ENCODE measurements at regions not wholly inside any gene's neighbourhood (a gene's known extent, or its start where the extent isn't known, plus 50 kb on each side); places are given as distances from the start of the nearest gene placed in this dataset.
A peak's percentile ranks its signal among the peaks of the same experiment; 100 is the strongest.

DNA sequence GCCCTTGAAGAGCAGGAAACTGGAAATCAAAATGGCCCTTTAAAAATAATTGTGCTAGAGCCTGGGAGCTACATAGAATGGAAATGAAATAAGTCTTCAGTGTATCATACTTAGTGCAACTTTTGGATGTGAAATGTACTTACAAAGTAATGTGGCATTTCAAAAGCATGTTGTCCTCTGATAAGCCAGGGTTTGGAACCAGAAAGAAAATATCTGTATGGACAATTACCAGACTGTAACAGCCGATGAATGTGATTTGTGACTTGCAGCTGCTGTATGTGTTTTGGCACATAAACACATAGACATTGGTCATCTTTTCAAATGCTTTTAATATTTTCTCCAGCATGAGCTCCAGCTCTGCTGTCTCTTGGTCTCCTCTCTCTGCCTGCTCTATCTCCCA lies 546.4 kb downstream of the OMA1 start:
- DNase-seq (ENCODE audit: low read depth) = no peak

GRCh38 chr1:57996400-57996799 lies 550.1 kb downstream of the OMA1 start:
- DNase-seq (ENCODE audit: low read depth) = no peak

DNA sequence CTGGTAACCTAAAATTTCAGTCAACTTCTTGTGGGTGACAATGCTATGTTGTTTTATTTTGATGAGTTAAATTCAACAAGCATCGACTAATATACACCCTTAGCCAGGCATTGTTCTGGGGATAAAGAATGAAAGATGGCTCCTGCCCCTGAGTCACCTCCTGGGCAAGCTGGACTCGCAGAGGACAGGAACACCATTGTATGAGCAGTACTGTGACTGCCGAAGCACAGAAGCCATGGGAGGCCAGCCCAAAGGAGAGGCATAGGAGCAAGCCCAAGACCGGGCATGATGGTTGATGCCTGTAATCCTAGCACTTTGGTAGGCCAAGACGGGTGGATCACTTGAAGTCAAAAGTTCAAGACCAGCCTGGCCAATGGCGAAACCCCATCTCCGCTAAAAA lies 555.2 kb downstream of the OMA1 start:
- DNase-seq (ENCODE audit: low read depth) = no peak

DNA sequence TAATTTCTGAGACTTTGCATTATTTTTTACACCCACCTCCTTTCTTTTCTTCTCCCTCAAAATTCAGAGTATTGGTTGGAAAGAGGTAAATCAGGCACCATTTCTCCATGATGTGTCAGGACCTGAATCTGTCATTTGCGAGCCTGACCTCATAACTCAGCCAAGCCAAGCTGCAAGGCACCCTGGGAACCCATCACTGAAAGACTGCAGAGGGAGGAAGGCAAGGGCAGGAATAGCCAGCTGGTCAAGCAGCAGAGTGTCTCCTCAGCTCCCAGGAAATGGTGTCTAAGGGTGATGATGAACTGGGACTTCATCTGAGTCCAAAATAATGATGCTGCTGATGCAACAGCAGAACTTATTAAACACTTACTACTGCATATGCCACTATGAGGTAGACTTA lies 556.6 kb downstream of the OMA1 start:
- no peak for DNase-seq (ENCODE audit: low read depth)

DNA sequence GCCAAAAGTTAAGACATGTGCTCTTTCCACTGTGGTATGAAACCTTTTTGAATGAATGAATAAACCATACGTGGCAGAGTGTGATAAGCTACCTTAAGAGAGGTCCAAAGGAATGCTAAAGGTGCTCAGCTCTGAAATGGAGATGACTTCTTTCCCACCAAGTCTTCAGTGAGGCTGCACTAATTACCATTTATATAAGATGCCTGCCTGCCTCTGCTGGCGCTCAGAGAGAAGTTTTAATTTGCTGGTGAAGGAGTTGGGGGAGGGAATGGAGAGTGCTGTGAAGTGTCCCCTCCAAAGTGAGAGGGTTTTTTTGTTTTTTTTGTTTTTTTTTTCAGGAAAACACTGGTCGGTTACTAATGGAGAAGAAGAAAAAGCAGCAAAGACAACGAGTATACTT lies 559.0 kb downstream of the OMA1 start:
- no peak for DNase-seq (ENCODE audit: low read depth)

- no peak for DNase-seq (ENCODE audit: low read depth)
These were observed 560.1 kb downstream of the OMA1 start for GRCh38 chr1:57986432-57986831.

GRCh38 chr1:57984277-57984676 lies 560.4 kb upstream of the DAB1 start:
- no peak for DNase-seq (ENCODE audit: low read depth)

DNA sequence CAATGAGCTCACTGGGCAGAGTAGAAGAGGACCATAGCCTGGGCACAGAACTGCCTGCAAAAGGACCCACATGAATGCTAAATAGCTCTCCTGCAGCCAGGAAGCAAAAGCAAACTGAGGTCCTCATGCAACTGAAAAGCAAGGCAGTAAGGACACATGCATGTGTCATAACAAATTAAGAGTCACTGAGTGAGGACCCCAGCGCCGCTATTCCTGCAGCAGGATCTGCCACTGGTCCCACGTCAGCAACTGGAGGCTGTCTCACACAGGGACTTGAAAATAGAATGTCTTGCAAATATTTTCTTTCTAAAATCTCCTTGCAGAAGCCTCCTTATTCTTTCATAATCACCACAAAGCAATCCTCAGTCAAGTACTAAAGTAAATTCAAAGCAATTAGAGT lies 559.6 kb upstream of the DAB1 start:
- no peak for DNase-seq (ENCODE audit: low read depth)

GRCh38 chr1:57982852-57983251 lies 559.0 kb upstream of the DAB1 start:
- no peak for DNase-seq (ENCODE audit: low read depth)

GRCh38 chr1:57976216-57976615 lies 552.4 kb upstream of the DAB1 start:
- no peak for DNase-seq (ENCODE audit: low read depth)

GRCh38 chr1:57968321-57968720 lies 544.5 kb upstream of the DAB1 start:
- no peak for DNase-seq (ENCODE audit: low read depth)

GRCh38 chr1:57966751-57967406 lies 543.0 kb upstream of the DAB1 start:
- peak; percentile 1 for DNase-seq (ENCODE audit: low read depth)

- DNase-seq (ENCODE audit: low read depth) = no peak
These were observed 542.5 kb upstream of the DAB1 start for GRCh38 chr1:57966340-57966739.

GRCh38 chr1:57963581-57963980 lies 539.7 kb upstream of the DAB1 start:
- DNase-seq (ENCODE audit: low read depth) = no peak

- DNase-seq (ENCODE audit: low read depth) = no peak
These were observed 535.8 kb upstream of the DAB1 start for GRCh38 chr1:57959531-57960241.

GRCh38 chr1:57957576-57957975 lies 533.7 kb upstream of the DAB1 start:
- no peak for DNase-seq (ENCODE audit: low read depth)

DNA sequence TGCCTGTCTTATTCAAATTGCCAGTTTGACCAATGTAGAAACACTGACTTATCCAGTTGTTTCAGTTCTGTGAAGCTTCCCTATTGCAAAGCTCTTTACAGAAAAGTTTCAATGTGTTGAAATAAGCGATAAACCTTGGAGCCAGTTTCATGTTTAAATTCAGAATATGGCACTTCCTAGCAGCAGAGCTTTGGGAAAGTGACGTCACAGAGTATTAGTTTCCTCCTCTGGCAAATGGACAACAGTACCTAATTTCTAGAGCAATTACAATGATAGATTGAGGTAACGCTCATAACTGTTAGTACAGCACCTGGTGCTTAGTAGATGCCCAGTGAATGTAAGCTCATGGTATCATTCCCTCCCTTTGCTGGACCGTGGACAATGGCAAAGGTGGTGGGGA lies 527.5 kb upstream of the DAB1 start:
- no peak for DNase-seq (ENCODE audit: low read depth)

DNA sequence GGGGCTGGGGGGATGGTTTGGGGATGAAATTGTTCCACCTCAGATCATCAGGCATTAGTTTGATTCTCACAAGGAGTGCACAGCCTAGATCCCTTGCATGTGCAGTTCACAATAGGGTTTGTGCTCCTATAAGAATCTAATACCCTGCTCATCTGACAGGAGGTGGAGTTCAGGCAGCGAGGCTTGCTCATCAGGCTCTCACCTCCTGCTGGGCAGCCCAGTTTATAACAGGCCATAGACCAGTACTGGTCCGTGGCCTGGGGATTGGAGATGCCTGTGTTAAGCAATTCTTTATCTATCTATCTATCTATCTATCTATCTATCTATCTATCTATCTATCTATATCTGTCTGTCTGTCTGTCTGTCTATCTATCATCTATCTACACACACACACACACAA lies 525.3 kb upstream of the DAB1 start:
- no peak for DNase-seq (ENCODE audit: low read depth)

- DNase-seq (ENCODE audit: low read depth) = no peak
These were observed 523.6 kb upstream of the DAB1 start for GRCh38 chr1:57947471-57947870.

- no peak for DNase-seq (ENCODE audit: low read depth)
These were observed 521.2 kb upstream of the DAB1 start for GRCh38 chr1:57945045-57945444.

DNA sequence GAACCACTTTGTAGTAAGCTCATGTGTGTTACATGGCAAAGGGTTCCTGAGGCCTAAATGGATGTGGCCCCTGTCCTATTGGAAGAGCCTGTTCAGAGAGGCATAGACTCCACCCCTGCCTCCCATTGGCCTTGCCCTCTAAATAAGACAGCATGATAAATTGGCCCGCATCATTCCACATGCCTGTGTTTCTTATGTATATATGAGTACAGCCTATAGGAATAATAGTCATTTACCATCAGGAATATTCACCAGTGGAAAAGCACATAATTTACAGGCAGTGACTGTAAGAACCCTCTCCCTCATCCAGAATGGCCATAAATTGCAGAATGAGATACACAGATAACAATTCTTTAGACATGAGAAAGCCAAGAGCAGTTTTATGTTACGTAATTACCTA lies 519.5 kb upstream of the DAB1 start:
- DNase-seq (ENCODE audit: low read depth) = no peak

DNA sequence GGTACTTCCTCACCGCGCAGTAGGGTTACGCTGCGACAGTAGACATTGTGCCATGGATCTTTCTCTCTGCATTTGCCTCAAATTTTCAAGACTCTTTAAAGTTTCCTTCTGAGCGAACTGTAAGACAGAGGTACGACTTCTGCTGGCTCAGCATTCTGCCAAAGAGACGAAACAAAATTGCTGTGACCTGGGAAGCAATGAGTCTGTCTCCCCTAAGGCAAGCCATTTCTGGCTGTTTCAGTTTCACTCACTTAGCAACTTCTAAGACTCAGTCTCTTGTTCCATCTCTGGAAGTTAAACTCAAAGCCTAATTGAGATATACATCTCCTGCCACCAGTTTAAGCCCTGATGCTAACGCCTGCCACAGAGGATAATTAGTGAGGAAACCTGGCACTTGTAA lies 510.9 kb upstream of the DAB1 start:
- no peak for DNase-seq (ENCODE audit: low read depth)

GRCh38 chr1:57927003-57927402 lies 503.1 kb upstream of the DAB1 start:
- no peak for DNase-seq (ENCODE audit: low read depth)

DNA sequence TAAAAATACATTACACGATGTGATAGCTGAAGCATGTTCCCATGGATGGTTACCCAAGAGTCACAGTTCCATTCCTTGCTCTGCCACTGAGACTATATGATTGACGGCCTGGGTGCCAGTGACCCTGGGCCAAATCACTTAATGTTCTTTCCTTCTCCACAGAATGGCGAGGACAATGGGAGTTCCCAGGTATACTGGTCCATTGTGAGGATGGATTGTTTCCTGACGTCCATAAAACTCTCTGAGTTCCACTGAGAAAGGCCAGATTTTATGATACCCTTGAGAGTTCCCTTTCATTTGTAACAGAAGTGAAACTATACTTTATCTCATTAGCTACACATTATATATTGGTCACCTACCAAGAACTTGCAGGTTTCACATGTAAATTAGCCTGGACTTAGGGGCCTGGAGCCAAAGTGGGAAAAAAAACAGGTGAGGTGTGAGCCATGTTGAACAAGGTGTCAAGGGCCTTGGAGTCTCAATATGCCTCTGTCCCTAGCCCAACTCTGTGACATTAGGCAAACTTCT lies 502.2 kb upstream of the DAB1 start:
- DNase-seq (ENCODE audit: low read depth) = no peak

Measured in GM04504 (cell line).